Activated CD8-positive, alpha-beta memory T cell treated with anti-CD3 and anti-CD28 coated beads for 1 hour (primary cell): ENCODE measurements at regions not wholly inside any gene's neighbourhood (a gene's known extent, or its start where the extent isn't known, plus 50 kb on each side); places are given as distances from the start of the nearest gene placed in this dataset.

Source experiments
- DNase-seq, 2 donors: peaks; one replicate each; pipeline ENCODE4 v3.0.0-alpha.2; 2020; ENCODE audit warnings: low read depth in 1 of 2; ENCODE audit errors: extremely low read depth in 1 of 2

DNA sequence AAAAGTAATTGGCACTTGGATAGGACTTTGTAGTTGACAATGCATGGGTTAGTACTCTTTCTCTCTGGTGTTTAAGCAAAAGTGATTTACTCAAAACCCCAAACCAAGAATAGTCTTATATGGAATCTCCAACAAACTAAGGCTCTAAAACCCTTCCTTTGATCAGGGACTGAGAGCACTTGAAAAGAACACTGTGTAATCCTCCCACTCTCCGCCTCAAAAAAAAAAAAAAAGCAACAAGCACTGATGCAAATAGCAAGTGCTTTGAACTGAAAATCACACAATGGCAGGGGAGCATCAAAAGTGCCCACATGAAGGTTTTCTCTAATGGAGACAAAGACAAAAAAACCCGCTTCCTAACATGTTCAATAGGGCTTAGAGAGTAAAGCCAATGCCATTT is 467.9 kb upstream of the AUTS2 start:
- no peak for DNase-seq

GRCh38 chr7:69134316-69134715 is 464.0 kb upstream of the AUTS2 start:
- DNase-seq, result no peak

GRCh38 chr7:69147631-69148030 is 450.6 kb upstream of the AUTS2 start:
- DNase-seq, result no peak

GRCh38 chr7:69149804-69150782 is 448.2 kb upstream of the AUTS2 start:
- DNase-seq, result no peak

DNA sequence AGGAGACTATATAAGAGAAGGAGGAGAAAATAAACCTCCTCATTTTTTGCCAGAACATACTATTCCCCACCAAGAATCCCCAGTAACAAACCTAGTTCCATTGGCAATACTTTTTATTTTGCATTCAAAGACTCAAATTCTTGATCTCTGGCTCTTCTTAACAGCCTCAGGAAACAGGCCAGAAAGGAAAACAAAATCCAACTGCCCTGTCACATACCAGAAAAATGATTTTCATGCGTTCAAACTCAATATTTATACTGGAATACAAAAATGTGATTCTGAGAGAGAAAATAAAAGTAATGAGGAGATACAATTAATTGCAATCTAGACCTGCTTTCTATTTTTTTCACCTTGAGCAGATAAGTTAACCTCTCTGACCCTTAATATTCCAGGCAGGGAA is 435.9 kb upstream of the AUTS2 start:
- DNase-seq, result no peak

DNA sequence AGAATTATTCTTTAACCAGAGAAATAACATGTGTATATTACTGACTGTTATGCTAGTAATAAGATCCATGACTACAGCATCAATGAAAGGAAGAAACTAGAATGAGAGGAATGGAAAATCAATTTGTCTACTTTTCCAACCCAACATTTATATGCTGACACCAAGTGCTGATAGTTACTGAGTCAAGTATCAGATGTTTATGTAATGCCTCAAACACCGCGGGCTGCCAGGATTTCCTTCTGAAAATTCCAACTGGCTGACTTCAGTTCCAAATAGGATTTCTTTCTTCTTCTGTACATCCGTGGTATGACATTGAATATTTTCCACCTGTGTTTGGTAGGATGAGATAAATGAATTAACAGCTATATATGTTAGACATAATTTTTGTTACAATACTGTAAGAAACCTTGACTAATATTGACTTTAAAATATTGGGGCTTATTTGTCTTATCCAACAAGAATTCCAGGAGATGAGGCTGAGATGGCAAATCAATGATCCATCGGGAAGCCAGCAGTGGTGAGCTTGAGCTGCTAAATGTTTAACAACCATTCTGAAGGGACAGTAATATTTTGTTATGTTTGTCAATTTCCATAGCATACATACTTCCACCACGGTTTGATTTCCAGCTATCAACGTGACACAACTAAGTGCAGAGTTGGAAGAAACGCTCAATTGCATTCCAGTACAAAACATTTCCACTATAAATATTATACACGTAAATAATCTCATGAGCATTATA is 435.2 kb upstream of the AUTS2 start:
- no peak for DNase-seq

DNA sequence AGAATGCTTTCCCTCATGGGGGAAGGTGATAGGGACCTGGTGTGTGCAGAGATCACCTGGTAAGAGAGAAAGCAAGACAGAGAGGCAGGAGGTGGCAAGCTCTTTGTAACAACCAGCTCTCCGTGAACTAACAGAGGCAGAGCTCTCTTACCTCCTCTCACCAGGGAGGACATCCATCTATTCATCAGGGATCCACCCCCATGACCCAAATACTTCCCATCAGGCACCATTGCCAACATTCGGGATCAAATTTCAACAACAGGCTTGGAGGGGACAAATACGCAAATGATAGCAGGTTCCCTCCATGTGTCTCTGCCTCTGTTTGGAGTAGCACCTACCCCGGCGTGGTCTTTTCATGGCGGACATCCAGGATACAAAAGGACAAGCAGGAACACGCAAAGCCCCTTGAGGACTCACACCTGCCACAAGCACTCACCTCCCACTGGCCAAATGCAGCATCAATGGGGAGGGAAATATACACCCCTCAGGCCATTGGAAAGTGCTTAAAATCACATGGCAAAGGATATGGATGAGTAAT is 431.2 kb upstream of the AUTS2 start:
- no peak for DNase-seq

DNA sequence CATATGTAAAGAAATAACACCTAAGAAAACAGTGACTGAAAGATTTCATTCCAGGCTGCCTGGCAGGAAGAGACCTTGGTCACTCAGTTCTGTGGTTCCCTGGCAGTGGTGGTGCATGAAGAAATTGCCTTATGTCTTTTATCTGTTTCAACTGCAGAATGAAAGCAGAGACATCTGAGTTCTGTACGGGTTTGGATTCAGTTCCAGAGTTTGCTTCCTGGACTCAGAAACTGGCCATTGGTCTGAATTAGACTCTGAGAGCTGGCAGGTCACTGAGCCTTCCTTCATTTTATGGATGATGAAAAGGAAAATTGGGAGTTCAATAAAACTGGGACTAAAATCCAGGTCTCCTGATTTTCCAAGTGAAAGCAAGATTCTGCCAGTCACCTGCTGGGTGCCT is 428.9 kb upstream of the AUTS2 start:
- DNase-seq, result no peak

GRCh38 chr7:69172357-69173077 is 425.8 kb upstream of the AUTS2 start:
- DNase-seq, result no peak

GRCh38 chr7:69173341-69173740 is 424.9 kb upstream of the AUTS2 start:
- DNase-seq, result no peak

GRCh38 chr7:69173846-69174245 is 424.4 kb upstream of the AUTS2 start:
- no peak for DNase-seq

- no peak for DNase-seq
Measured at GRCh38 chr7:69176841-69177240, 421.4 kb upstream of the AUTS2 start.

DNA sequence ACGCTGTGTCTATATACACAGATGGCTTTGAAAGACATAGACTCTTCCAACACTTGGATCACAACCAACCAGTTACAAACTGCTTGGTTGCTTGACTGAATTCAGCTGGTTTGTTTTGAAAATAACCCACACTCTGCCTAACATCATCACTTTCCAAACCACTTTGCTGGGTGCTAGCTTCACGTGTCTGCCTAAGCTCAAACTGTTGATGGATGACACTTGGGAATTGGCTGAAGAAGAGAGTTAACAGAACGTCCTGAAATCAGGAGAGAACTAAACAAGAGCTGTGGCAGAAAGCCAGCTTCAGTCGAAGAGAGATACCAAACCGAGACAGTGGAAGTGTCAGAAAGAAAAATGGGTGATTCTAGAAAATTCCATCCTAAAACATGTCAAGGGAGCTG is 420.8 kb upstream of the AUTS2 start:
- no peak for DNase-seq

GRCh38 chr7:69177941-69178494 is 420.3 kb upstream of the AUTS2 start:
- DNase-seq, result no peak

GRCh38 chr7:69180662-69181061 is 417.6 kb upstream of the AUTS2 start:
- no peak for DNase-seq

GRCh38 chr7:69182596-69183467 is 415.4 kb upstream of the AUTS2 start:
- no peak for DNase-seq

- DNase-seq, result no peak
Measured at GRCh38 chr7:69184339-69184738, 413.9 kb upstream of the AUTS2 start.

- no peak for DNase-seq
Measured at GRCh38 chr7:69185170-69185569, 413.1 kb upstream of the AUTS2 start.

GRCh38 chr7:69186974-69187373 is 411.3 kb upstream of the AUTS2 start:
- no peak for DNase-seq

GRCh38 chr7:69187824-69188333 is 410.4 kb upstream of the AUTS2 start:
- no peak for DNase-seq
